ENCODE measurements at regions not wholly inside any gene's neighbourhood (a gene's known extent, or its start where the extent isn't known, plus 50 kb on each side); places are given as distances from the start of the nearest gene placed in this dataset.

- no peak overlapping the region for H3K27ac ChIP-seq (ENCODE audit: low read depth, low read length)
- H3K9me3 ChIP-seq (ENCODE audit: control insufficient read depth in 3 of 3, low read length in 3 of 3), result no peaks in the 10 kb centered on the region
- no peaks in the 10 kb centered on the region for H3K4me1 ChIP-seq (ENCODE audit: control insufficient read depth in 3 of 3, insufficient read depth in 3 of 3, low read length in 3 of 3)
- no peaks in the 10 kb centered on the region for H3K36me3 ChIP-seq (ENCODE audit: control insufficient read depth in 3 of 3, insufficient read depth in 3 of 3, low read length in 3 of 3)
- no peak overlapping the region for H3K9ac ChIP-seq (ENCODE audit: low read depth in 1 of 3, low read length in 3 of 3)
- H3K4me3 ChIP-seq (ENCODE audit: low read length in 3 of 3), result no peak overlapping the region
- peaks cover 0 to 2% (median 0%) of the 10 kb centered on the region in 3 donors for H3K27me3 ChIP-seq (ENCODE audit: control insufficient read depth in 3 of 3, insufficient read depth in 3 of 3, low read length in 3 of 3)
Measured at GRCh38 chr4:17265139-17265538, 246.8 kb downstream of the QDPR start.

DNA sequence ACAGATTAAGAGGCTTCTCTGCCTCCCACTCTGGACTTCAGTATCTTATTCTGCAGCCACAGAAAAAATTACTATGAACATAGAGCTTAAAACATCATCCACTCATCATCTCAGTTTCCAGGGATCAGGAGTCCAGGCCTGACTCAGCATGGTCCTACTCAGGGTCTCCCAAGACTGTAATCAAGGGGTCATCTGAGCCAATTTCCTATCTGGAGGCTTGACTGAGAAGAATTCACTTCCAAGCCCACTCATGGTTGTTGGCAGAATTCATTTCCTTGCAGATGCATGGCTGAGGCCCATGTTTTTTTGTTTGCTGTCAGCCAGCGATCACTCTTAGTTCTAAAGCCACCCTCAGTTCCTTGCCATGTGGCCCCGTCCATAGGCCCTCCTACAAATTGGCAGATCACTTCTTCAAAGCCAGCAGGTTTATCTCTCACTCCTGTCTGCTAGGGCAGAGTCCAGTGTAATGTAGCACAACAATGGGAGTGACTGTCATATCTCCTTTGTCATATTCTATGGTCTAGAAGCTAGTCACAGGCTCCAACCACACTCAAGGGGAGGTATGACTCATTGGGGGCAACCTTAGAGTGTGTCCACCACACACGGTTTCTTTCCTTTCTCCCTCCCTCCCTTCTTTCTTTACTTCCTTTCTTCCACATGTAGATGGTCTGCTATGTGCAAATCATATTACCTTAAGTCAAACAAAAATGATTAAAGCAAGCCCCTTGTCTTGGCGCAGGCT lies 251.6 kb downstream of the QDPR start:
- Histone ChIP-seq H3K36me3 (ENCODE audit: control insufficient read depth in 3 of 3, insufficient read depth in 3 of 3, low read length in 3 of 3) (no peaks in the 10 kb centered on the region), H3K4me1 (ENCODE audit: control insufficient read depth in 3 of 3, insufficient read depth in 3 of 3, low read length in 3 of 3) (no peaks in the 10 kb centered on the region), H3K27ac (ENCODE audit: low read depth, low read length) (no peak overlapping the region), H3K4me3 (ENCODE audit: low read length in 3 of 3) (no peak overlapping the region), H3K9ac (ENCODE audit: low read depth in 1 of 3, low read length in 3 of 3) (no peak overlapping the region), H3K27me3 (ENCODE audit: control insufficient read depth in 3 of 3, insufficient read depth in 3 of 3, low read length in 3 of 3) (no peaks in the 10 kb centered on the region), H3K9me3 (ENCODE audit: control insufficient read depth in 3 of 3, low read length in 3 of 3) (no peaks in the 10 kb centered on the region)

DNA sequence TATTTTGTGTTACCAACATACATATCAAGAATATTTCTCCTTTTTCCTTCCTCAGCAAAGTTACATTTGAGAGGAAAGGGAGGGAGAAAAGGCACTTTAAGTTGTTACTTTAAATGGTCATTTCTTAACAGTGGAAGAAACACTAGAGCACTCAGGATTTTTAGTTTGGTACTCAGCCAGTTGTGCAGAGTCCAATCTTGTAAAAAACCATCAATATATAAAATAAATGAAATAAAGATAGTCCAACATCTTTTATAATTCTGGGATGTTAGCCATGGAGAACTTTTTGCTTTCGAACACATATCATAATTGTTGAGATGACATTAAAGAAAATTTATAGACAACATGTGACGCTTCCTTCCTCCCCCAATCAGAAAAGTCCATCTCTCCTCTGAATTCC lies 253.8 kb downstream of the QDPR start:
- no peak overlapping the region for H3K9ac ChIP-seq (ENCODE audit: low read depth in 1 of 3, low read length in 3 of 3)
- H3K4me3 ChIP-seq (ENCODE audit: low read length in 3 of 3), result no peak overlapping the region
- no peaks in the 10 kb centered on the region for H3K4me1 ChIP-seq (ENCODE audit: control insufficient read depth in 3 of 3, insufficient read depth in 3 of 3, low read length in 3 of 3)
- H3K36me3 ChIP-seq (ENCODE audit: control insufficient read depth in 3 of 3, insufficient read depth in 3 of 3, low read length in 3 of 3), result no peaks in the 10 kb centered on the region
- no peaks in the 10 kb centered on the region for H3K27me3 ChIP-seq (ENCODE audit: control insufficient read depth in 3 of 3, insufficient read depth in 3 of 3, low read length in 3 of 3)
- H3K9me3 ChIP-seq (ENCODE audit: control insufficient read depth in 3 of 3, low read length in 3 of 3), result no peaks in the 10 kb centered on the region
- H3K27ac ChIP-seq (ENCODE audit: low read depth, low read length), result no peak overlapping the region

- H3K9ac ChIP-seq (ENCODE audit: low read depth in 1 of 3, low read length in 3 of 3), result no peak overlapping the region
- H3K4me3 ChIP-seq (ENCODE audit: low read length in 3 of 3), result no peak overlapping the region
- no peak overlapping the region for H3K27ac ChIP-seq (ENCODE audit: low read depth, low read length)
- H3K9me3 ChIP-seq (ENCODE audit: control insufficient read depth in 3 of 3, low read length in 3 of 3), result no peaks in the 10 kb centered on the region
- no peaks in the 10 kb centered on the region for H3K4me1 ChIP-seq (ENCODE audit: control insufficient read depth in 3 of 3, insufficient read depth in 3 of 3, low read length in 3 of 3)
- no peaks in the 10 kb centered on the region for H3K27me3 ChIP-seq (ENCODE audit: control insufficient read depth in 3 of 3, insufficient read depth in 3 of 3, low read length in 3 of 3)
- no peaks in the 10 kb centered on the region for H3K36me3 ChIP-seq (ENCODE audit: control insufficient read depth in 3 of 3, insufficient read depth in 3 of 3, low read length in 3 of 3)
Measured at GRCh38 chr4:17252131-17252530, 259.8 kb downstream of the QDPR start.

DNA sequence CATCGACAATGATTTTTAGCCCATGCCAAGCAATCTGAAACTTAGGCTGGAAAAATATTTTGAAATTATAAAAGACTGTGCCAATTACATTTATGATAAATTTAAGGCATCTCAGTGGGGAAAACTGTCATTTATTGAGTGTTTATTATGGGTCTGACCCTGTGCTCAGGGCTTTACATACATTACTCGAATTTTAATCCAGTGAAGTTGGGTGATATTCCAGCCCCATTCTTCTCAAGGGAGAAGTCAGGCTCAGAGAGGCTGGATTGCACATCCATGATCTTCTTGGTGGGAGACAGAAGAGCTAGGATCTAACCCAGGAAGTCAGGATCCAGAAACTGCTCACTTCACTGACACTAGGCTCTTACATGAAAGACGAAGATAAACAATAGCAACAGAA lies 260.8 kb downstream of the QDPR start:
- no peaks in the 10 kb centered on the region for H3K4me1 ChIP-seq (ENCODE audit: control insufficient read depth in 3 of 3, insufficient read depth in 3 of 3, low read length in 3 of 3)
- no peak overlapping the region for H3K9ac ChIP-seq (ENCODE audit: low read depth in 1 of 3, low read length in 3 of 3)
- H3K9me3 ChIP-seq (ENCODE audit: control insufficient read depth in 3 of 3, low read length in 3 of 3), result no peaks in the 10 kb centered on the region
- H3K36me3 ChIP-seq (ENCODE audit: control insufficient read depth in 3 of 3, insufficient read depth in 3 of 3, low read length in 3 of 3), result no peaks in the 10 kb centered on the region
- no peak overlapping the region for H3K4me3 ChIP-seq (ENCODE audit: low read length in 3 of 3)
- no peaks in the 10 kb centered on the region for H3K27me3 ChIP-seq (ENCODE audit: control insufficient read depth in 3 of 3, insufficient read depth in 3 of 3, low read length in 3 of 3)
- no peak overlapping the region for H3K27ac ChIP-seq (ENCODE audit: low read depth, low read length)

- H3K9me3 ChIP-seq (ENCODE audit: control insufficient read depth in 3 of 3, low read length in 3 of 3), result no peaks in the 10 kb centered on the region
- H3K9ac ChIP-seq (ENCODE audit: low read depth in 1 of 3, low read length in 3 of 3), result no peak overlapping the region
- H3K27ac ChIP-seq (ENCODE audit: low read depth, low read length), result no peak overlapping the region
- H3K4me1 ChIP-seq (ENCODE audit: control insufficient read depth in 3 of 3, insufficient read depth in 3 of 3, low read length in 3 of 3), result no peaks in the 10 kb centered on the region
- no peaks in the 10 kb centered on the region for H3K36me3 ChIP-seq (ENCODE audit: control insufficient read depth in 3 of 3, insufficient read depth in 3 of 3, low read length in 3 of 3)
- no peak overlapping the region for H3K4me3 ChIP-seq (ENCODE audit: low read length in 3 of 3)
- no peaks in the 10 kb centered on the region for H3K27me3 ChIP-seq (ENCODE audit: control insufficient read depth in 3 of 3, insufficient read depth in 3 of 3, low read length in 3 of 3)
Measured at GRCh38 chr4:17250591-17250990, 261.3 kb downstream of the QDPR start.

- H3K36me3 ChIP-seq (ENCODE audit: control insufficient read depth in 3 of 3, insufficient read depth in 3 of 3, low read length in 3 of 3), result no peaks in the 10 kb centered on the region
- no peak overlapping the region for H3K9ac ChIP-seq (ENCODE audit: low read depth in 1 of 3, low read length in 3 of 3)
- no peaks in the 10 kb centered on the region for H3K4me1 ChIP-seq (ENCODE audit: control insufficient read depth in 3 of 3, insufficient read depth in 3 of 3, low read length in 3 of 3)
- no peaks in the 10 kb centered on the region for H3K27me3 ChIP-seq (ENCODE audit: control insufficient read depth in 3 of 3, insufficient read depth in 3 of 3, low read length in 3 of 3)
- H3K4me3 ChIP-seq (ENCODE audit: low read length in 3 of 3), result no peak overlapping the region
- H3K9me3 ChIP-seq (ENCODE audit: control insufficient read depth in 3 of 3, low read length in 3 of 3), result no peaks in the 10 kb centered on the region
- no peak overlapping the region for H3K27ac ChIP-seq (ENCODE audit: low read depth, low read length)
Measured at GRCh38 chr4:17246656-17247055, 265.2 kb downstream of the QDPR start.

GRCh38 chr4:17241835-17242234 lies 270.1 kb downstream of the QDPR start:
- H3K4me3 ChIP-seq (ENCODE audit: low read length in 3 of 3), result no peak overlapping the region
- H3K27me3 ChIP-seq (ENCODE audit: control insufficient read depth in 3 of 3, insufficient read depth in 3 of 3, low read length in 3 of 3), result no peaks in the 10 kb centered on the region
- H3K27ac ChIP-seq (ENCODE audit: low read depth, low read length), result no peak overlapping the region
- H3K9ac ChIP-seq (ENCODE audit: low read depth in 1 of 3, low read length in 3 of 3), result no peak overlapping the region
- H3K9me3 ChIP-seq (ENCODE audit: control insufficient read depth in 3 of 3, low read length in 3 of 3), result no peaks in the 10 kb centered on the region
- H3K36me3 ChIP-seq (ENCODE audit: control insufficient read depth in 3 of 3, insufficient read depth in 3 of 3, low read length in 3 of 3), result no peaks in the 10 kb centered on the region
- H3K4me1 ChIP-seq (ENCODE audit: control insufficient read depth in 3 of 3, insufficient read depth in 3 of 3, low read length in 3 of 3), result no peaks in the 10 kb centered on the region

DNA sequence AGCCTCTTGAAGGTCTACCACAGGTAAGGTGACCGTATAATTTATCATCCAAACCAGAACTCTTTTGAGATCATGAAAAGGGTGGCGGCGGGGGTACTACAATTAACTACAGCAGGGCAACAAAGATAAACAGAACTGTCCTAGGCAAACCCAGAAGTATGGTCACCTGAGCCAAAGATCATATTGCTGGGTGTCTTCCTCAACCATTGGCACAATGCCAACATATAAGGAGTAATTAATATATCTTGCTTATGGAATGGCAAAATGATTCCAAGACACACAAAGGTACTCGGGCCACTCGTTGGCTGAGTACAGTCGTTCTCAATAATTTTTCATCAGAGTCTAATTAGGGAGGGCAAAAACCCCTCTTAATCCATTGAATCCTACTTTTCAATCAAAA lies 273.3 kb downstream of the QDPR start:
- Histone ChIP-seq H3K9ac (ENCODE audit: low read depth in 1 of 3, low read length in 3 of 3) (no peak overlapping the region), H3K36me3 (ENCODE audit: control insufficient read depth in 3 of 3, insufficient read depth in 3 of 3, low read length in 3 of 3) (no peaks in the 10 kb centered on the region), H3K4me3 (ENCODE audit: low read length in 3 of 3) (no peak overlapping the region), H3K27me3 (ENCODE audit: control insufficient read depth in 3 of 3, insufficient read depth in 3 of 3, low read length in 3 of 3) (no peaks in the 10 kb centered on the region), H3K4me1 (ENCODE audit: control insufficient read depth in 3 of 3, insufficient read depth in 3 of 3, low read length in 3 of 3) (no peaks in the 10 kb centered on the region), H3K27ac (ENCODE audit: low read depth, low read length) (no peak overlapping the region), H3K9me3 (ENCODE audit: control insufficient read depth in 3 of 3, low read length in 3 of 3) (no peaks in the 10 kb centered on the region)

DNA sequence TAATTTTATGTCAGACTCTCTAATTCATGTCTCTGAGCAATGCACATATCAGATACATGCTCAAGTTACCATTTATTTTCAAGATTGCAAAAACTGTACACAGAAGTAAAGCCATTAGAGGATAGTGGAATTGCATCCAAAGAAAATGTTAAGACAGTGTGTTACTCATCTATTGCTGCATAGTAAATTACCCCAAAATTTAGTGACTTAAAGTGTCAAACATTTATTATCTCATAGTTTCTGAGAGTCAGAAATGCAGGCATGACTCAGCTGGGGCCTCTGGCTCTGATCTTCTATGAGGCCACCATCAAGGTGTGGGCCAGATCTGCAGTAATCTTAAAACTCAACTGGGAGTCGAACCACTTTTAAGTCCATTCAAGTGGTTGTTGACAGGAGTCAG lies 275.2 kb downstream of the QDPR start:
- no peak overlapping the region for H3K27ac ChIP-seq (ENCODE audit: low read depth, low read length)
- H3K36me3 ChIP-seq (ENCODE audit: control insufficient read depth in 3 of 3, insufficient read depth in 3 of 3, low read length in 3 of 3), result no peaks in the 10 kb centered on the region

More for the DNA sequence above, 275.2 kb downstream of the QDPR start:
- Histone ChIP-seq H3K4me1 (ENCODE audit: control insufficient read depth in 3 of 3, insufficient read depth in 3 of 3, low read length in 3 of 3) (peaks cover 0 to 8% (median 3%) of the 10 kb centered on the region in 3 donors), H3K4me3 (ENCODE audit: low read length in 3 of 3) (no peak overlapping the region), H3K9ac (ENCODE audit: low read depth in 1 of 3, low read length in 3 of 3) (no peak overlapping the region), H3K9me3 (ENCODE audit: control insufficient read depth in 3 of 3, low read length in 3 of 3) (no peaks in the 10 kb centered on the region), H3K27me3 (ENCODE audit: control insufficient read depth in 3 of 3, insufficient read depth in 3 of 3, low read length in 3 of 3) (no peaks in the 10 kb centered on the region)
